IMR-90 (cell line): ENCODE measurements at regions not wholly inside any gene's neighbourhood (a gene's known extent, or its start where the extent isn't known, plus 50 kb on each side); places are given as distances from the start of the nearest gene placed in this dataset.

Experiments
- BHLHE40 ChIP-seq: fragments of 150-350 bp; IDR thresholded peaks from 2 replicates; pipeline ENCODE4 v1.6.1; 2016; ENCODE audit warnings: mild to moderate bottlenecking, low read depth, low read length
- CEBPB ChIP-seq: IDR thresholded peaks from 2 replicates; pipeline ENCODE4 v1.6.1; 2012; ENCODE audit warnings: low read depth, low read length, improper control_type of control experiment
- CTCF ChIP-seq: conservative IDR thresholded peaks from 2 replicates; pipeline ENCODE4 v1.5.1; 2012; ENCODE audit warnings: mild to moderate bottlenecking, low read depth, low read length, improper control_type of control experiment
- ELK1 ChIP-seq: fragments of 150-350 bp; IDR thresholded peaks from 2 replicates; pipeline ENCODE4 v1.6.1; 2016; ENCODE audit warnings: low read depth, mild to moderate bottlenecking, low read length, moderate library complexity, borderline replicate concordance
- FOS ChIP-seq: fragments of 150-350 bp; IDR thresholded peaks from 2 replicates; pipeline ENCODE4 v1.6.1; 2016; ENCODE audit warnings: low read depth, low read length
- MAFK ChIP-seq: IDR thresholded peaks from 2 replicates; pipeline ENCODE4 v1.6.1; 2012; ENCODE audit warnings: low read depth, low read length, improper control_type of control experiment
- MAZ ChIP-seq: IDR thresholded peaks from 2 replicates; pipeline ENCODE4 v1.6.1; 2012; ENCODE audit warnings: low read depth, mild to moderate bottlenecking, low read length, improper control_type of control experiment, moderate library complexity, borderline replicate concordance
- MXI1 ChIP-seq: IDR thresholded peaks from 2 replicates; pipeline ENCODE4 v1.6.1; 2012; ENCODE audit warnings: low read depth, mild to moderate bottlenecking, low read length, moderate library complexity, borderline replicate concordance
- NFE2L2 ChIP-seq: fragments of 150-350 bp; IDR thresholded peaks from 2 replicates; pipeline ENCODE4 v1.6.1; 2016; ENCODE audit warnings: low read depth, mild to moderate bottlenecking, low read length
- POLR2A ChIP-seq: IDR thresholded peaks from 2 replicates; pipeline ENCODE4 v1.6.1; 2012; ENCODE audit warnings: mild to moderate bottlenecking, low read depth, low read length
- RAD21 ChIP-seq: IDR thresholded peaks from 2 replicates; pipeline ENCODE4 v1.6.1; 2012; ENCODE audit warnings: low read length, improper control_type of control experiment
- RCOR1 ChIP-seq: IDR thresholded peaks from 2 replicates; pipeline ENCODE4 v1.6.1; 2012; ENCODE audit warnings: mild to moderate bottlenecking, low read length, improper control_type of control experiment; ENCODE audit not compliant: insufficient replicate concordance
- SMC3 ChIP-seq: fragments of 150-350 bp; IDR thresholded peaks from 2 replicates; pipeline ENCODE4 v1.6.1; 2016; ENCODE audit warnings: low read depth, mild to moderate bottlenecking, antibody characterized with exemption, low read length, moderate library complexity
- USF2 ChIP-seq: fragments of 150-350 bp; IDR thresholded peaks from 2 replicates; pipeline ENCODE4 v1.6.1; 2017; ENCODE audit warnings: mild to moderate bottlenecking, antibody characterized with exemption, low read length, low read depth

- TF ChIP-seq BHLHE40: no peak
- no peak for TF ChIP-seq CTCF
- no peak for TF ChIP-seq CEBPB
- TF ChIP-seq MAZ: no peak
- no peak for TF ChIP-seq USF2
- no peak for TF ChIP-seq SMC3
- no peak for TF ChIP-seq POLR2A
- no peak for TF ChIP-seq RAD21
- TF ChIP-seq MAFK: no peak
- TF ChIP-seq FOS: no peak
- no peak for TF ChIP-seq NFE2L2
- no peak for TF ChIP-seq MXI1
- no peak for TF ChIP-seq ELK1
- TF ChIP-seq RCOR1: no peak
Observed at GRCh38 chr6:91075244-91075976, 488.5 kb upstream of the MAP3K7 start.
